ENCODE measurements at regions not wholly inside any gene's neighbourhood (a gene's known extent, or its start where the extent isn't known, plus 50 kb on each side); places are given as distances from the start of the nearest gene placed in this dataset.

- no peak for DNase-seq
Measured at GRCh38 chr2:145626301-145626700, 1106.4 kb upstream of the ZEB2 start.

DNA sequence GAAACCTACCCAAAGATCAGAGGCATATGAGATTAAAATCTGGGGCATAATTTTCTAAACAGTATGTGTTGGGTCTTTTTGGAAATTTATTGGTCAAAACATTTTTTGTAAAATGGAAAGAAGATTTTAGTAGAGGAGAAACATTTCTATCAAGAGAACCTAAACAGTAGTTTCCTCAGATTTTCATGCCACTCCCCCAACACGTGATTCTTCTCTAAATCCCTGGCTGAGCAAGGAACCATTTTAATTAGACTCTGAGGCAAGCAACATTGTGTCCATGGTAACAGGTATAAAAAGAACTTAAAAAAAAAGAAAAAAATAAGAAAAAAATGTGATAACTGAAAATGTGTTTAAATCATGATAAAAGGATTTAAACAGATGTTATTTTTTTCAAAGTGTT is 1105.2 kb upstream of the ZEB2 start:
- no peak for DNase-seq

GRCh38 chr2:145623136-145623535 is 1103.2 kb upstream of the ZEB2 start:
- no peak for DNase-seq

DNA sequence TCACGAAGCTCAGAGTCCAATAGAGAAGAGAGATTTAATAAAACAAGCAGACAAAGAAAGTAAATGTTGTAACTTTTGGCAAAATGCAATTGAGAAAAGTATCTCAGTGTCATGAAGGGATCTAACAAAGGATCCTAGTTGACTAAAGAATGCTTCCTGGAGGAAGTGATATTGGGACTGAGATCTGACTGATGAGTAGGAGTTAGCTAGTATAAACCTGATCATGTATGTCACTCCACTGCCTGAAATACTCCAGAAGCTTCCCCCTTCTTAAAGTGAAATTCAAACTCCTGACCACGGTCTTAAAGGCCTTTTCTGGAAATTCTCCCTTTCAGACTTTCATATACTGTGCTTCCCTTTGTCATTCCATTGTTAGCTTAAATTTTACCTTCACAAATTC is 1102.4 kb upstream of the ZEB2 start:
- no peak for DNase-seq

- no peak for DNase-seq
Measured at GRCh38 chr2:145617906-145618305, 1098.0 kb upstream of the ZEB2 start.

- no peak for DNase-seq
Measured at GRCh38 chr2:145617420-145617819, 1097.5 kb upstream of the ZEB2 start.

DNA sequence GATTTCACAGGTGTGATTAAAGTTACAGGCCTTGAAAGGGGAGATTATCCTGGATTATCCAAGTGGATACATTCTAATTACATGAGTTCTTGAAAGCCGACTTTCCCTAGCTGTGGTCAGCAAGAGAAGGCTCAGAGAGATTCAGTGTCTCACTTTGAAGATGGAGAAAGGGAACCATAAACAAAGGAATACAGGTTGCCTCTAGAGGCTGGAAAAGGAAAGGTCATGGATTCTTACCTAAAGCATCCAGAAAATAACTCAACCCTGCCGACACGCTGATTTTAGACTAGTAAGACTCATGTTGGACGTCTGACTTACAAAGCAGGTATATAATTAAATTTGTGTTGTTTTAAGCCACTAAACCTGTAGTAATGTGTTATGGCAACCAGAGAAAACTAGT is 1095.7 kb upstream of the ZEB2 start:
- no peak for DNase-seq

DNA sequence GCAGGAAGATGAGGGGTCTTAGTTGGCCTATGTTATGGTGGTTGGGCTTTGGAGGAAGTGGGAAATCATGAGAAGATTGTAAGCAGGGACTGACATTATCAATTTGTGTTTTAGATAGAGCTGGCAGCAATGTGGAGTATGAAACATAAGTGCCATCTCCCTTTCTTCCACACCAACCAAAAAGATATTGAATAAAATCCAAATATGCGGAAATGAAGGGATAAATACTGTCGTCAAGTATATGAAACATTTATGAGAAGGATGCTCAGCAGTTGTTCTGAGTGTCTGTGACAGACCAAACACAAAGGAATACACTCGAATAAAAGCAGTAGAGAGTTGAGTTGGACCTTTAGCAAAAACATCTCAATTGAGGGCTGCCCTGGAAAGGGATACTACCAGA is 1090.0 kb upstream of the ZEB2 start:
- no peak for DNase-seq

DNA sequence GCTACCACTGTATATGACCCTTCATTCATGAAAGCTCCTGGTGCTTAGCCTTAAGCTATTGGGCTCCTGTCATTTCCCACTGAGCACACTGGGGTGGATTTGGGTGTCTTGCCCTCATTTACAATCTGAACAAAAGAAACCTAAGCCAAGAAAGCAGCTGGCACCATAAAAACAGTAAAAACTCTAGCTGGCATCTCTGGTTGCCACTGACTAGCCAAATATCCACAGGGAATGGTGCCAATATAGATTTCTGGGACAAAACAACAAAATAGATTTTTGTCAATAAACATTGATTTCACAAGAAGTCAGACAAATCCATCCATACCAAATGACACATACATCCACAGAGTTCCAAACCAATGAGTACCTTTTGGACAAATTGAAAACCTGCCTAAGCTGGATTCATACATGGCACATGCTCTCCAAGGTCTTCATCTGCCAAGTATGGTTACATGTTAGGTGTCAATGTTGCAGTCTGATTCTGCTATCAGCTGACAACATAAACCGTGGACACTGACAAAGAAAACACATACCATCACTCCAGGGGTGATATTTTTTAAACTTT is 1081.5 kb upstream of the ZEB2 start:
- no peak for DNase-seq

DNA sequence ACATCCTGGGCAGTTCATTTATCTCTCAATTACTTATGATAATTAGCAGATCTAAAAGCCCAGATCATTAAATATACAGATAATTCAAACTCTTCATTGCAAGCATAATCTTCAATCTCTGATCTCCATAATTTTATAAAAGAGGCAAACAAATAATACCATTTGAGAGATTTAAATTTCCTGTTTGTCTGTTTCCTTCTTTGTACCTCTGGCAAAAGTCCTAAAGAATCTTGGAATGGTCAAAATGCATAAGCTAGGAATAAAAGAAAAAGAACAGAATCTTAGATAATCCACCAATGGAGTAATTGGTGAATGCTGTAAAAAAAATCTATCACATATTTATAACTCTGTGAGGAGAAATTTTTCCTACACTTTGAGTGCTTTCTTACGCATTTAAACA is 1080.9 kb upstream of the ZEB2 start:
- DNase-seq, result no peak

DNA sequence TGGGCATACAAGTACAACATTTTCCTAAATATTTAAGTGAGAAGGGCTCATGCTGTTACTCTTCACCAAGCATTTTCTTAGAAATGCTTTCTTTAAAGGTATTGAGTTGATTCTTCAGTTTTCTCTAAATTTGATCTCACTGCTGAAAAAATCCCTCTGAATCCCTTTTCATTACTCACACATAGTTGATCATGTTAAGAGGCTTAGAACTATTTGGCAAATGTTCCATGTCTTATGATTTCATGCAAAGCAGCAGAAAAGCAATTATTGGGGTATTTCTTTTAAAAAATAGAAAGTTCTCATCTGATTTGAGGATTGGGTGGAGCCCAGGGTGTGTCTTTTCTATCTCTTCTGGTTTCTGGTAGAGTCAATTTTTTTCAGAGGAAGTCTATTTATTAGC is 1079.8 kb upstream of the ZEB2 start:
- no peak for DNase-seq

DNA sequence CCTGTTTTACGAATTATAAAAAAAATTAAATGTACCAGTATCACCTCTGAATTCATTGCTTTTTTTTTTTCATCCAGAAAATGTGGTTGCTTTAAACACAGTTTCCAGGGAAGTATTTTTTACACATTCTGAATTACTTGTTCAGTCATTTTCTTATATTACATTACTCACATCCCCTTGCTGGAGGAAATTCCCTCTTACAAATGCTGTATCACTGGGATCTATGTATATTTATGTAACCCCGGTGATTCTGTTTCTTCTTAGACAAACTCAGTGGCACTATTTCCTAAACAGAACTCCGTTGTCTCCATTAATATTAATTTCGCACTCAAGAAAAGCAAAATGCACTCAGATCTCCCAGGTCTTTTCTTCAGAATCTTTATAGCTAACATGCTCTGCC is 1078.5 kb upstream of the ZEB2 start:
- DNase-seq, result no peak

- no peak for DNase-seq
Measured at GRCh38 chr2:145597809-145598208, 1077.9 kb upstream of the ZEB2 start.

- DNase-seq, result no peak
Measured at GRCh38 chr2:145597006-145597405, 1077.1 kb upstream of the ZEB2 start.

DNA sequence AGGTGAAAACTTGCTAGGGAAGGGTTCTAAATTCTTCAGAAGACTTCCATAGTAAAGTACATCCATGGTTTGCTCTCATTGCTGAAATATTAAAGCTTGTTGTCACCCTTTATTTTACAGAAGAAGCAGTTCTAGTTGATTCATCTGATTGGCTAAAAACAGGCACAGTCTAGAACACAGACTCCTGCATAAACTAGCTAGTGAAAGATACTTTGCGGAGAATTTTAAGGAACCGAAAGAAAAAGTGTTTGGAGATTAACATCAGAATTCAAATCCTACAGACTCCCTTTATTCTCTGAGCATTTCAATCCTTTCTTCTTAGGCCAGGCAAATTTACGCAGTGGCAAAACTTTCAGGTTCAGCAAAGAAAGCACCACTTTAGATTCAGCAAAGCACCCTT is 1076.5 kb upstream of the ZEB2 start:
- no peak for DNase-seq

DNA sequence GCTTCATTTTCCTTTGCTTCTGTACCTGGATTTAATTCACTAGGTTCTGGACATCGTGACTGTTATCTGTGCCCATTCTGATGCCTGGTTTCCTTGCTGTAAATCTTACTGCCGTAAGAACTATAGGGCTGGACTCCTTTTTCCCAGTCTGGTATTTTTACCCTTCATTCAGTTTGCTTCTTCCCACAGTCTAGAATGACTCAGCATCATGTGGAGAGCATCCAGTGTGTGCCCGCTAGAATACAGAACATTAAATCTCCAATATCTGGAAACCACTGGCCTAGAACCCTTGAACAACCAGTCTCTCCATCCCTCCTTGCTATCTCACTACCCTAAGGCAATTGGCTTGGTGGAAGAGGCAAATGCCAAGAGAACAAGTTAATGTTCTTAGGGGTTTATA is 1075.4 kb upstream of the ZEB2 start:
- DNase-seq, result no peak

DNA sequence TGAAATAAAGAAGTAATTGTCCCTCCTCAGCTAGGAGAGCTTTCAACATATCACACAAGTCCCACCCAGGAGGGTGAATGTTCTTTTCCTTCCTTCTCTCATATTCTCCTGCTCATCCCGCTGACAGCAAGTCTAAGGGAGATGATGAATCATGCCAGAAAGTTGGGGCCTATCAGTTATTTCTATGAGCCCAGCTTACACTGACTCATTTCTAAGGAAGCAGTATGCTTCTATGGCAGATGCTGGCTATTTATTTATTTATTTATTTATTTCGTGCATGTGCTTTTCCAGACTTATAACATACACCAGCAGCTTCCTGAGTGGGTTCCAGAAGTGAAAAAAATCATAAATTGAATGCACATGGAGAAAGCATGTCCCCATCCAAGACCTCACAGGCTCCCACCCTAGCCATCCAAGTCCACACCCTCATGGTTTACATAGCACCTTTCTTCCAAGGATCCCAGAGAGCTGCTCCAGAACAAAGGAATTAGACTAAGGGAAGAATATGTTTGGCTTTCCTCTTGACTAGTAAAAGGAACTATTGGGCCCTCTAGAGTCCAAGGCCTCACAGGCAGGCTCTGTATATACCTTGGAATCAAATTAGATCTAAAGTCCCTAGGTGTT is 1074.2 kb upstream of the ZEB2 start:
- DNase-seq, result no peak

DNA sequence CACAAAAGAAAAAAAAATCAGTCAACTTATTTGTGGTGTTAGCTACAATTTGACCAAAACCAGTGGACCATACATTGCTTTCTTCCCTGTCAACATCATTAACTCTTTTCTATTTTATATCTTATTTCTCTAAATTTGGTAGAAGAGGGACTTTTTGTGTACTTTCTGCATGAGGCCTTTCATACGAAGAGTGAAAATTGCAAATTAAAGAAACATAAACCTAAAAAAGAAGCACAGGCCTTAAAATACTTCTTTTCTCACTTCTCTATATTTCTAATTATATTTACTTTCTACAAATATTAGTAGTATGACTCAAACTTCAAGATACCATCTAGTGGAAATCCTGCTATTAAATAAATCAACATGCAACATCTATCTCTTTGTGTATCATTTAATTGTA is 1073.4 kb upstream of the ZEB2 start:
- no peak for DNase-seq

DNA sequence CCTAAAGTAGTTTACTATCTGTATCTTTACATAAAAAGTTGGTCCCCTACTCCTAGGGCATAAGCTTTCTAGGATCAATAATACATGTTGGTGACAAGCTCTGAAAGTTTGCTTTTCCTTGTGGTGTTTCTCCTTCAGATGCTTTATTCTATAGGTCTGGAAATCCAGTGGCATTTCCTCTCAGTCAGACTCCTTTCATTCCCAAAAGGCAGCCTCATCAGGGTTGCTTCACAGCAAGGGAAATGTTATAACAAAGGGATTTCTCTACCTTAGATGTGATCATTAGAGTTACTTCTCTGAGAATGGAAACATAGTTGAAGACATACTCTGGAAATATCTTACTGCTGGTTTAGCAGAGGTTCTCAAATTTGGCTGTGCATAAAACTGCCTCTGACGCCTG is 1072.4 kb upstream of the ZEB2 start:
- DNase-seq, result no peak

DNA sequence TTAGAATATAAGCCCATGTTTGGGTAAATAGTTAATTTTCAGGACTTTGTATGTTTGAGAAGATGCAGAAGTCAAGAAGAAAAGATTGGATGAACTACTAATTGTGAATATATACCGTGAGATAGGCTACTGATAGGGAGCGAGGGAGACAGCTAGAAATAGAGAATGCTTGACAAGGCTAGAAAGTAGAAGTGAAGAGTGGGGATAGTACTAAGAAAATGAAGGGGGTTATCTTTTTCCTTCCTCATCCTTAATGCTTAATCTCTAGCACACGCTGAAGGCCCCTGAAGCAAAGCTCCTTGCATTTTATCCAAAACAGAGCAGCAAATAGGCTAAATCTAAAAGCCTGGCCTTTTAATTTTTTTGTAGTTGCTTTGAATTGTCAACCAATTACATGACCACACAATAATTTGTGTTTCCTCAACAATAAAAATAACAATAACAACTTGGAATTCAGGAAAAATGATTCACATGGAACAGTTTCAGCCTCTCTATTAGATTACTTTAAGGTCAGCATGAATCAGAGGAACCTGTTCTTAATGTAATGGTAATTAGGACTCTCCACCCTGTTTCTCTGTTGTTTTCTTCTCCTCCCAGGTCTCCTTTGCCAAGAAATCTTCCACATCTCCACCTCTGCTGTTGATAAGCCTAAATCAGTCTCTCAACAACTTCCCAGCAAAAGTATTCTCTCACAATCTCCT is 1071.3 kb upstream of the ZEB2 start:
- DNase-seq, result no peak

GRCh38 chr2:145587922-145588321 is 1068.0 kb upstream of the ZEB2 start:
- DNase-seq, result no peak

- no peak for DNase-seq
Measured at GRCh38 chr2:145584353-145584752, 1064.4 kb upstream of the ZEB2 start.

DNA sequence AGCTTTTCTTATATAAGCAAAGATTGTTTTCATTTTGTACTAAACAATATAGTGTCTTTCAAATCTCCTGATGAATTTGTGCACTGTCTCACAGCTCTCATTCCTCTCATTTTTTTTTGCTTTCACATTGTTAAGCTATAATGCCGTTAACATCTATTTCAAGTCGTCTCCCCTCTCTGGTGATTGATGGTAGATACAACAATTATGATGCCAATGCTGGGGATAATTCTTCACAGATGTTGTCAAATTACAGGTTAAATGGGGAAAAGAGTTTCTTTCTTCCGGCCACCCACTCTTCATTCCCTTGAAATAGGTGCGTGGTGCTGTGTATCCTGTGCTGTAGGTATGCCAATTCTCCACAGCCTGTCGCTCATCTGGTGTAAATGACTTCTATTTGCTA is 1053.7 kb upstream of the ZEB2 start:
- DNase-seq, result no peak

DNA sequence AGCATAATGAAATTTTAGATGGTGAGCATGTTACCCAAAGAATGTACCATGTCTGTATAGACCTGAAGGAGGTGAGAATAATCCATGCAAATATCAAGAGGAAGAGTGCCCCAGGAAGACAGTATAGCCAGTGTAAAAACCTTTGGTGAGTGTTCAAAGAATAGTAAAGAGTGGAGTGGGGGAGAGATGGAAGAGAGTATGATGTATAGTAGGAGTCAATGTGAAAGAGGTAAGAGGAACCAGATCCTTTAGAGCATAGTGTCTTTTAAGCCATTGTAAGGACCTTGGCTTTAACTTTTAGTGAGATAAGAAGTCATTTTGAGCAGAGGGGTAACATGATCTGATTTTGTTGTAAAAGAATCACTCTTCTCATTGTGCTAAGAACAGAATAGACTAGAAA is 1052.3 kb upstream of the ZEB2 start:
- DNase-seq, result no peak

GRCh38 chr2:145569108-145569507 is 1049.2 kb upstream of the ZEB2 start:
- no peak for DNase-seq

Measured in activated gamma-delta T cell treated with Interleukin-2 at 50 U/mL for 16 hours (primary cell).